A673 (cell line): ENCODE measurements at regions not wholly inside any gene's neighbourhood (a gene's known extent, or its start where the extent isn't known, plus 50 kb on each side); places are given as distances from the start of the nearest gene placed in this dataset.

ENCODE experiments used
- BruUV-seq: library from RNA; stranded (reverse); fragments of 400-500 nt; replicated peaks from 2 replicates; lab custom pipeline; 2021; lab: Mats Ljungman, UMichigan
- CTCF ChIA-PET: fragments of 300-600 bp; sonication (Branson Sonifier 250); formaldehyde crosslinking; loops from one replicate; lab custom pipeline; 2022; ENCODE audit warnings: antibody characterized with exemption; lab: Charles Lee
- POLR2A ChIA-PET: fragments of 300-600 bp; sonication (Branson Sonifier 250); formaldehyde crosslinking; loops from one replicate; lab custom pipeline; 2022; ENCODE audit warnings: antibody characterized with exemption; ENCODE audit not compliant: low non-redundant PET; lab: Charles Lee
- DNase-seq: peaks from one replicate; pipeline ENCODE4 v3.0.0-alpha.2; 2015; ENCODE audit warnings: low spot score
- H3K27ac ChIP-seq: fragments of 200-600 bp; sonication (generic); 2 replicates; pipeline ENCODE4 v1.5.1; 2016; ENCODE audit warnings: mixed run types, low read depth, mild to moderate bottlenecking, mixed read lengths, antibody characterized with exemption, low read length; ENCODE audit not compliant: poor library complexity, severe bottlenecking
- H3K27me3 ChIP-seq: fragments of 200-600 bp; sonication (generic); replicated peaks from 2 replicates; pipeline ENCODE4 v1.6.1; 2017; ENCODE audit warnings: mixed run types, low read depth, mild to moderate bottlenecking, mixed read lengths, antibody characterized with exemption, low read length; ENCODE audit not compliant: insufficient read depth, poor library complexity
- H3K36me3 ChIP-seq: fragments of 200-600 bp; sonication (generic); 2 replicates; pipeline ENCODE4 v1.6.1; 2016; ENCODE audit warnings: mixed run types, mild to moderate bottlenecking, mixed read lengths, antibody characterized with exemption, low read length; ENCODE audit not compliant: insufficient read depth, poor library complexity, severe bottlenecking
- H3K4me1 ChIP-seq: fragments of 200-600 bp; sonication (generic); 2 replicates; pipeline ENCODE4 v1.6.1; 2017; ENCODE audit warnings: mixed run types, mild to moderate bottlenecking, mixed read lengths, antibody characterized with exemption, low read length; ENCODE audit not compliant: insufficient read depth, poor library complexity, severe bottlenecking
- H3K4me3 ChIP-seq: fragments of 200-600 bp; sonication (generic); 2 replicates; pipeline ENCODE4 v1.5.1; 2016; ENCODE audit warnings: low read depth, mixed run types, mild to moderate bottlenecking, mixed read lengths, low read length; ENCODE audit not compliant: poor library complexity, severe bottlenecking
- H3K9me3 ChIP-seq: fragments of 200-600 bp; sonication (generic); 2 replicates; pipeline ENCODE4 v1.6.1; 2016; ENCODE audit warnings: mixed run types, low read depth, mild to moderate bottlenecking, mixed read lengths, antibody characterized with exemption, low read length; ENCODE audit not compliant: poor library complexity, severe bottlenecking
- CTCF ChIP-seq: fragments of 300-800, 200-600 bp; sonication (generic); conservative IDR thresholded peaks from 2 replicates; pipeline ENCODE4 v1.5.1; 2017; ENCODE audit warnings: low read depth, mild to moderate bottlenecking, antibody characterized with exemption, low read length, moderate library complexity, mixed read lengths
- EZH2 ChIP-seq: fragments of 200-600 bp; sonication (generic); IDR thresholded peaks from 2 replicates; pipeline ENCODE4 v1.6.1; 2017; ENCODE audit warnings: borderline replicate concordance, low read depth, mild to moderate bottlenecking, mixed read lengths, antibody characterized with exemption, low read length; ENCODE audit not compliant: poor library complexity, severe bottlenecking
- intact Hi-C: fragments of 100-400 bp; cut with micrococcal nuclease; formaldehyde crosslinking; loops from one replicate; pipeline ENCODE4 v1.10.0; 2022; ENCODE audit not compliant: unreplicated experiment

- ChIA-PET CTCF (no interaction called here), POLR2A (no interaction called here)
- no peaks in the 10 kb centered on the region for H3K4me1 ChIP-seq
- intact Hi-C loops, result no loop called here
- H3K27me3 ChIP-seq, result no peaks in the 10 kb centered on the region
- no peaks in the 10 kb centered on the region for H3K9me3 ChIP-seq
- no TSS peak for BruUV-seq
- H3K27ac ChIP-seq, result no peak overlapping the region
- no peaks in the 10 kb centered on the region for H3K36me3 ChIP-seq
- no peak overlapping the region for H3K4me3 ChIP-seq
- no peak for DNase-seq
- TF ChIP-seq CTCF, result no peak
- no peak for TF ChIP-seq EZH2
Measured at GRCh38 chr20:50277460-50278376, 87.1 kb downstream of the CEBPB start.

- no peak overlapping the region for H3K4me3 ChIP-seq
- no peaks in the 10 kb centered on the region for H3K4me1 ChIP-seq
- DNase-seq, result no peak
- intact Hi-C loops, result no loop called here
- H3K27ac ChIP-seq, result no peak overlapping the region
- no peaks in the 10 kb centered on the region for H3K27me3 ChIP-seq
- BruUV-seq, result no TSS peak
- H3K9me3 ChIP-seq, result no peaks in the 10 kb centered on the region
- TF ChIP-seq CTCF (no peak), EZH2 (no peak)
- POLR2A ChIA-PET, result no interaction called here
- H3K36me3 ChIP-seq, result no peaks in the 10 kb centered on the region
- CTCF ChIA-PET, result no interaction called here
Measured at GRCh38 chr20:50278377-50278683, 87.7 kb downstream of the CEBPB start.

- Histone ChIP-seq H3K4me1 (peaks cover 5% of the 10 kb centered on the region), H3K27ac (no peak overlapping the region), H3K27me3 (no peaks in the 10 kb centered on the region), H3K4me3 (no peak overlapping the region), H3K36me3 (no peaks in the 10 kb centered on the region), H3K9me3 (no peaks in the 10 kb centered on the region)
- ChIA-PET CTCF (no interaction called here), POLR2A (no interaction called here)
- no TSS peak for BruUV-seq
- no peak for DNase-seq
- intact Hi-C loops, result no loop called here
- TF ChIP-seq EZH2 (no peak), CTCF (no peak)
Measured at GRCh38 chr20:50278684-50279531, 88.3 kb downstream of the CEBPB start.
